ENCODE measurements at regions not wholly inside any gene's neighbourhood (a gene's known extent, or its start where the extent isn't known, plus 50 kb on each side); places are given as distances from the start of the nearest gene placed in this dataset.

GRCh38 chr14:89654998-89655397 is 238.0 kb upstream of the FOXN3 start:
- TF ChIP-seq CTCF (IDR thresholded peaks at IDR 0.05; ENCODE audit: low read depth, low read length) (no peak), EZH2phosphoT487 (IDR thresholded peaks at IDR 0.05; ENCODE audit: low read depth) (no peak)

Measured in OCI-LY3 (cell line).